ENCODE measurements at regions not wholly inside any gene's neighbourhood (a gene's known extent, or its start where the extent isn't known, plus 50 kb on each side); places are given as distances from the start of the nearest gene placed in this dataset.

- DNase-seq, result no peak
Measured at GRCh38 chr7:22676385-22676784, 50.6 kb upstream of the IL6 start.

GRCh38 chr7:22675917-22676343, 51.1 kb upstream of the IL6 start:
- peak; percentile 35 for DNase-seq

GRCh38 chr7:22675421-22675820, 51.6 kb upstream of the IL6 start:
- DNase-seq, result no peak

GRCh38 chr7:22672846-22673680, 53.9 kb upstream of the IL6 start:
- no peak for DNase-seq

- DNase-seq, result peak; percentile 41
Measured at GRCh38 chr7:22671177-22671879, 55.7 kb upstream of the IL6 start.

GRCh38 chr7:22670422-22670815, 56.6 kb upstream of the IL6 start:
- DNase-seq, result no peak

- DNase-seq, result no peak
Measured at GRCh38 chr7:22669692-22670421, 57.1 kb upstream of the IL6 start.

- DNase-seq, result no peak
Measured at GRCh38 chr7:22668971-22669401, 58.0 kb upstream of the IL6 start.

- DNase-seq, result peak; percentile 69
Measured at GRCh38 chr7:22667562-22668239, 59.3 kb upstream of the IL6 start.

GRCh38 chr7:22667187-22667561, 59.8 kb upstream of the IL6 start:
- DNase-seq, result no peak

- DNase-seq, result peak; percentile 65
Measured at GRCh38 chr7:22666732-22667131, 60.3 kb upstream of the IL6 start.

GRCh38 chr7:22665923-22666322, 61.1 kb upstream of the IL6 start:
- DNase-seq, result peak; percentile 55

GRCh38 chr7:22664988-22665798, 61.8 kb upstream of the IL6 start:
- no peak for DNase-seq

- no peak for DNase-seq
Measured at GRCh38 chr7:22663721-22664120, 63.3 kb upstream of the IL6 start.

GRCh38 chr7:22663357-22663718, 63.7 kb upstream of the IL6 start:
- DNase-seq, result peak; percentile 89

- no peak for DNase-seq
Measured at GRCh38 chr7:22662556-22663356, 64.2 kb upstream of the IL6 start.

GRCh38 chr7:22662036-22662435, 65.0 kb upstream of the IL6 start:
- DNase-seq, result no peak

GRCh38 chr7:22660732-22661131, 66.3 kb upstream of the IL6 start:
- DNase-seq, result no peak

GRCh38 chr7:22660293-22660692, 66.7 kb upstream of the IL6 start:
- DNase-seq, result no peak

- no peak for DNase-seq
Measured at GRCh38 chr7:22659741-22660140, 67.3 kb upstream of the IL6 start.

- DNase-seq, result no peak
Measured at GRCh38 chr7:22658031-22658430, 69.0 kb upstream of the IL6 start.

All from fibroblast of upper back skin (primary cell).